Endometrium (tissue), 2 donors: ENCODE measurements at regions not wholly inside any gene's neighbourhood (a gene's known extent, or its start where the extent isn't known, plus 50 kb on each side); places are given as distances from the start of the nearest gene placed in this dataset.
"Not testable (repeated sequence)": the region's sequence is repeated elsewhere in the genome, so short reads cannot be mapped to it uniquely, and the experiment has no call there.

Experiments
- FAIRE-seq: peaks from 2 replicates; lab custom pipeline; 2012; peaks lifted over from hg19 to GRCh38; lab: Jason Lieb, UNC
- donor health status: control.
- donor health status: control.

DNA sequence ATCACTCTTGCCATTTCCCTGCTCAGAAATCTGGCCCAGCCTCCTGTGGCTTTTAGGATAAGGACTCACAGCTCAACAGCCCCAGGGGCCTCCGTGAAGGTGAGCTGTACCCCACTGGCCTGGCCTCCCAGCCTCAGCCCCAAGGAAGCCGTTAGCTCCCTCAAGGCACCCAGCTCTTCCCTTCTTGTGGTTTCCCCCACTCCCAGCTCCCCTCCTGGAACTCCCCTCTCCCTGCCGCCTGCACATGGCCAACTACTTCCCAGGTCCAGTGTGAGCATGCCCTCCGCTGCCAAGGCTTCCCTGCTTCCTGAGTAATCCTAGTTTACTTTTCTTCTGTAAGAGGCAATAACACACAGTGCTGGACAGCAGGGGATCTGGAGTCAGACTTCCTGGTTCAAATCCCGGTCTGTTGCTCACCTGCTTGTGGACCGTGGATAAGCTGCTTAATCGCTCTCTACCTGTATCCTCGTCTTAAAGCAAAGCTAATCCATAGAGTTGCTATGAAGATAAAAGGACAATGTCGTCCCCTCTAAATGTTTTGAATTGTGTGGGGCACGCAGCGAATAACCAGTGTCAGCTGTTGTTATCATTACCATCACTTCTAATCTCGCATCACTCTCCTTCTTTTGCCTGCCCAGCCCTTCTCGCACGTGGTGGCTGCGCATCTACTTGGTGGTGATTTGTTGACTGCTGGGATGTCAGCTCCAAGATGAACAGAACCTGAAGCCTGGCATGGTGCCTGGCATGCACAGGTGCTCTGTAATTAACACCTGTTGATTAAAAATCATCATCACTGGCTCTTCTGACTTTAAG lies 86.6 kb downstream of the C5orf15 start:
- no peak for FAIRE-seq

GRCh38 chr5:133878236-133878555 lies 90.2 kb downstream of the C5orf15 start:
- FAIRE-seq, result no peak

- no peak for FAIRE-seq
These were observed 90.8 kb downstream of the C5orf15 start for GRCh38 chr5:133877351-133878235.

- FAIRE-seq, result no peak
These were observed 92.2 kb downstream of the C5orf15 start for GRCh38 chr5:133876266-133876665.

- no peak for FAIRE-seq
These were observed 93.2 kb downstream of the C5orf15 start for GRCh38 chr5:133875179-133875578.

DNA sequence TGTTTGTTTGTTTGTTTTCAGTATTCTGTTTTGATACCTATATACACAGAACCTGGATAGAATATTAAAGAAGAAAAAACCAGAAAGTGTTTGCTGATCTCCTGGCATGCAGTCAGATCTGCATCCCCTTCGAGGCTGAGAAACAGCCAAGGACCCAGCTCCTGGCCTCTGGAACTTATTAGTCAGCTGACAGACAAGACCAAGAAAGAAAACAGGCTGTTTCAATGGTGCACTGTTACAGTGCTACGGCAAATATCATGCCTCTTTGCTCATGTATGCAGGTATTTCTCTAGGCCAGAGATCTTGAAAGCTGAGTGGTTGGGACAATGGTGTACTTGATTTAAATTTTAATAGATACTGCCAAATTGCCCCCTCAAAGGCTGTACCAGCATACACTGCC lies 95.0 kb downstream of the C5orf15 start:
- FAIRE-seq, result no peak

DNA sequence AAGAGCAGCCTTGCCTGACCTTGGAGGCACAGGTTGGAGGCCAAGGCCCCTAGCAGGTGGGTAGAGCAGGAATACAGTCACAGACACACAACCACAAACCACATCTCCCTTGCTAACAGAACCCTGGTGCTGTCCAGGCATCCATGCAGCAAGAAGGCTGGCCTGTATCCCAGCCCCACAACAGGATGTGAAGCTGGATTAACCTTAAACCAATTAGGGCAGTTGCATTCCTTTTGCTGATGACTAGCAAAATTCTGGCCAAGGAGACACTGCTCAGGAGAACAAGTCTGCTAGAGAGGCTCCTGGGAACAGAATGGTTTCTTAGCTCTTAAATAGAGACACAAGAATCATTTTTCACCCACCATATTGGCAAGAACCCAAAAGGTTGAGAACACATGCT lies 97.8 kb downstream of the C5orf15 start:
- FAIRE-seq, result no peak

DNA sequence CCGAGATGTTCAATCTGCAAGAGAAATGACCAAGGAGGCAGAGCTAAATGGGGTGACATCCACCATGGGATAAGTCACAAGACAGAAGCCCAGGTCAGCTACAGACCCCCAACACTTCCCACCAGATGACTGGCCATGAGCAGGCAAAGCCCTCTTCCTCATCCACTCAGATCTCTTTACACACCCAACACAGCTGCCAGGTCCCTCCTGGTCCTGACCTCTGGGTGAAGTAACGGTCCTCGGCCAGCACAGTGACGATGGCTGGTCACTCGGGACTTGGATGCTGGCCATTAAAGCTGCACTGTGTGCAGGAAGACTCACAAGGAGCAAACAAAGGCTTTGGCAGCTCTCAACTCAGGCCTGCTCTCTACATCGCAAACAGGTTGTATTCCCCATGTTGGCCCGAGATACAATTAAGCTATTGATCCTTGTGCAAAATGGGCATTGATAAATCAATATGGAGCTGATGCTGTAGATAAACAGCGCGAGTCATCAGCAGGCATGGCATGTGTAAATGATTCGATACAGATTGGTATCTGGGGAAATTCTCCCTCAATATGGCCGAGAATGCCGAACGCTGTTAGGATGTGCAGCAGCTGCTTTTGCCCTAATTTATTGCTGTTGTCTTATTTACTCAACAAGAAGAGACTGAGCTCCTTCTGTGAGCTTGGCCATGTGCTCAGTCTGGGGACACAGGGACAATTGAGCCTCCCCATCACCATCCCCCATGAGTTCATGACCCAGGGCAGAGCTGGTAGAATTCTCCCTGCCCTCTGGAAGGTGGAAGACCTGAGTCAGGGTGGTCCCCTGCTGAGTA lies 98.7 kb downstream of the C5orf15 start:
- no peak for FAIRE-seq

GRCh38 chr5:133868946-133869518 lies 99.4 kb downstream of the C5orf15 start:
- FAIRE-seq, result peak; percentile 84

- no peak for FAIRE-seq
These were observed 100.4 kb downstream of the C5orf15 start for GRCh38 chr5:133867851-133868545.

DNA sequence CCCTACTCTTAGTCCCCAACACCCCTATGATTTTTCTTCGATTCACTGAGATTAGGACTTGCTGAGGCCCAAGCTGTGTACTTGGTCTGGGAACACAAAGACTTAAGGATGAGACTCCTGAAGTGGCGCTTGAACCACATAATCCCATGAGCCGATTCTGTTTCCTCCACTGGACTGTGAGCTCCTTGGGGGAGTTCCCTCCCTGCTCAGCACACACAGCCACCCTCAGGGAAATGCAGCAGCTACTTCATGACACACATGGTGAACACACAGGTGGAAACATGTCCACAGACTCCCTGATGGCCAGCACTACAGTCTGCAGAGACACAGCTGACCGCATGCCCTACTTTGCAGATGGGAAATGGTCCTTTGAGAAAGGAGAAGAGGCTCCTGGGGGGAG lies 101.1 kb downstream of the C5orf15 start:
- FAIRE-seq, result no peak

GRCh38 chr5:133866903-133867245 lies 101.6 kb downstream of the C5orf15 start:
- FAIRE-seq, result no peak

GRCh38 chr5:133866160-133866902 lies 102.1 kb downstream of the C5orf15 start:
- no peak for FAIRE-seq

DNA sequence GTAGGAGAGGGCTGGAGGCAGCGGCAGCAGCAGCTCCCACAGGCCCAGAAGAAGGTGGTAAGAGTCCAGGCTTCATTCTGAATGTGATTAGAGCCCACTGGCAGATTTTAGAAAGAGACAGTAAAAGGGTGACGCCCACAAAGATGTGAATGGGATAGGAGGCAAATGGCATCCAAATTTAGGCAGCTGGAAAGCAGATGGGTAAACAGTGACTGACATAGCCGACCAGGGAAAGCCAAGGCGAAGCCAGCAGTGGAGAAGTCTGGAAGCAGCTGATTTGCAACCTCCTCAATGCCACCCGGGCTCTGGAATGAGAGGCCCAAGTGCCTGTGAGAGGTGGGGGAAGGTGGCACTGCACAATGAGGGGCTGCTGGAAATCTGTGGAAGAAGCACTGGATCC lies 103.3 kb downstream of the C5orf15 start:
- FAIRE-seq, result no peak

- FAIRE-seq, result no peak
These were observed 103.7 kb downstream of the C5orf15 start for GRCh38 chr5:133864711-133865110.

DNA sequence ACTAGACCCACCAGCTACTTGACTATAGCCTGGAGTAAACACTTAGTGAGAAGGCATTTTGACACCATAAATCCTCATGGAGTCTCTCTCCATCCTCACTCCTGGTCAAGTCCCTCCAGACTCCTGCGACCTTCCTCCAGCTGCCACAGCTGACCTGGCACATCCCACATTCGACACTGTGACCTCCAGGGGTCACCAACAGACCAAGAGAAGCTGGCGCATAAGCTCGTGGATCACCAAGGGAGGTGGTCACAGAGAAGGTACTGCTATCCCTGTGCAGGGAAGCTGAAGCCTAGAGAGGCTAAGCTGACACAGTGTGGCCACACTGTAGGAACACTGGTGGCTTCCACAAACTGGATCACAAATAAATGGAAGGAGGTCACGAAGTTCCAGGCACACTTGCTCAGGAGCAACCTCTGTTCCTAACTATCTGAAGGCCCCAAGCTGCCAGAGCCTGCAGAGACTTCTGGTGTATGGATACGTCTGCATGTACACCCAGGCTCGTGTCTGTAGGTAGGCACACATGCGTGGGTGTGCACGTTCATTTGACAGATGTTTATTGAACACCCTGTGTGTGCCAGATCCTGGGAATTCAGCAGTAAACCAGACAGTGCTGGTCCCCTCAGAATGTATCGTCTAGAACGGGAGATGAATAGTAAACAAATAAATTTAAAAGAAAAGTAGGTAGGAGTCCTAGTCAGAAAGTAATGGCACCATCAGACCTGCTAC lies 104.4 kb downstream of the C5orf15 start:
- no peak for FAIRE-seq

GRCh38 chr5:133861161-133861737 lies 107.2 kb downstream of the C5orf15 start:
- FAIRE-seq, result no peak

GRCh38 chr5:133859073-133859472 lies 109.4 kb downstream of the C5orf15 start:
- FAIRE-seq, result no peak

- FAIRE-seq, result not testable (repeated sequence)
These were observed 110.7 kb downstream of the C5orf15 start for GRCh38 chr5:133857595-133858313.
